A673 (cell line): ENCODE measurements at regions not wholly inside any gene's neighbourhood (a gene's known extent, or its start where the extent isn't known, plus 50 kb on each side); places are given as distances from the start of the nearest gene placed in this dataset.

ENCODE experiments used
- BruUV-seq: library from RNA; stranded (reverse); fragments of 400-500 nt; replicated peaks from 2 replicates; lab custom pipeline; 2021; lab: Mats Ljungman, UMichigan
- CTCF ChIA-PET: fragments of 300-600 bp; sonication (Branson Sonifier 250); formaldehyde crosslinking; loops from one replicate; lab custom pipeline; 2022; ENCODE audit warnings: antibody characterized with exemption; lab: Charles Lee
- POLR2A ChIA-PET: fragments of 300-600 bp; sonication (Branson Sonifier 250); formaldehyde crosslinking; loops from one replicate; lab custom pipeline; 2022; ENCODE audit warnings: antibody characterized with exemption; ENCODE audit not compliant: low non-redundant PET; lab: Charles Lee
- DNase-seq: peaks from one replicate; pipeline ENCODE4 v3.0.0-alpha.2; 2015; ENCODE audit warnings: low spot score
- H3K27ac ChIP-seq: fragments of 200-600 bp; sonication (generic); 2 replicates; pipeline ENCODE4 v1.5.1; 2016; ENCODE audit warnings: mixed run types, low read depth, mild to moderate bottlenecking, mixed read lengths, antibody characterized with exemption, low read length; ENCODE audit not compliant: poor library complexity, severe bottlenecking
- H3K27me3 ChIP-seq: fragments of 200-600 bp; sonication (generic); replicated peaks from 2 replicates; pipeline ENCODE4 v1.6.1; 2017; ENCODE audit warnings: mixed run types, low read depth, mild to moderate bottlenecking, mixed read lengths, antibody characterized with exemption, low read length; ENCODE audit not compliant: insufficient read depth, poor library complexity
- H3K36me3 ChIP-seq: fragments of 200-600 bp; sonication (generic); 2 replicates; pipeline ENCODE4 v1.6.1; 2016; ENCODE audit warnings: mixed run types, mild to moderate bottlenecking, mixed read lengths, antibody characterized with exemption, low read length; ENCODE audit not compliant: insufficient read depth, poor library complexity, severe bottlenecking
- H3K4me1 ChIP-seq: fragments of 200-600 bp; sonication (generic); 2 replicates; pipeline ENCODE4 v1.6.1; 2017; ENCODE audit warnings: mixed run types, mild to moderate bottlenecking, mixed read lengths, antibody characterized with exemption, low read length; ENCODE audit not compliant: insufficient read depth, poor library complexity, severe bottlenecking
- H3K4me3 ChIP-seq: fragments of 200-600 bp; sonication (generic); 2 replicates; pipeline ENCODE4 v1.5.1; 2016; ENCODE audit warnings: low read depth, mixed run types, mild to moderate bottlenecking, mixed read lengths, low read length; ENCODE audit not compliant: poor library complexity, severe bottlenecking
- H3K9me3 ChIP-seq: fragments of 200-600 bp; sonication (generic); 2 replicates; pipeline ENCODE4 v1.6.1; 2016; ENCODE audit warnings: mixed run types, low read depth, mild to moderate bottlenecking, mixed read lengths, antibody characterized with exemption, low read length; ENCODE audit not compliant: poor library complexity, severe bottlenecking
- CTCF ChIP-seq: fragments of 300-800, 200-600 bp; sonication (generic); conservative IDR thresholded peaks from 2 replicates; pipeline ENCODE4 v1.5.1; 2017; ENCODE audit warnings: low read depth, mild to moderate bottlenecking, antibody characterized with exemption, low read length, moderate library complexity, mixed read lengths
- EZH2 ChIP-seq: fragments of 200-600 bp; sonication (generic); IDR thresholded peaks from 2 replicates; pipeline ENCODE4 v1.6.1; 2017; ENCODE audit warnings: borderline replicate concordance, low read depth, mild to moderate bottlenecking, mixed read lengths, antibody characterized with exemption, low read length; ENCODE audit not compliant: poor library complexity, severe bottlenecking
- intact Hi-C: fragments of 100-400 bp; cut with micrococcal nuclease; formaldehyde crosslinking; loops from one replicate; pipeline ENCODE4 v1.10.0; 2022; ENCODE audit not compliant: unreplicated experiment

DNA sequence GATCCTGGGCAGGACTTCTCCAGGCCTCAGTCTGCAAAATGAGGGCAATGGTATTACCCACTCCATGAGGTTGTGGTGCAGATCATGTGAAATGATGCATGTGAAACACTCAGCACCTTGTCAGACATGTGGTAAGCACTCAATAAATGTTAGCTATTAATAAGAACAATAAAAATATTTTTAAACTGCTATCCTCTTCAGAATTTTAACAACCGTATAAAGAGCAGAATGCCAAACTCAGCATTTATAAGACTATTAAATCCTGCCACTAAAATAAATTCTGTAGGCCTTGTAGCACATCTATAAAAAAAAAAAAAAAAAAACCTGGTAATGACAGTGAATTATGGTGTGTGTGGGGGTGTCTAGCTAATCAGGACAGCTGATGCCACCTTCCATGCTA lies 213.9 kb upstream of the UMPS start:
- no peaks in the 10 kb centered on the region for H3K27me3 ChIP-seq
- H3K36me3 ChIP-seq, result no peaks in the 10 kb centered on the region
- POLR2A ChIA-PET, result no interaction called here
- no TSS peak for BruUV-seq
- TF ChIP-seq EZH2 (no peak), CTCF (no peak)
- intact Hi-C loops, result no loop called here
- H3K4me3 ChIP-seq, result no peak overlapping the region
- DNase-seq, result no peak
- H3K4me1 ChIP-seq, result no peaks in the 10 kb centered on the region
- H3K27ac ChIP-seq, result no peak overlapping the region
- no peaks in the 10 kb centered on the region for H3K9me3 ChIP-seq
- CTCF ChIA-PET, result no interaction called here

- Histone ChIP-seq H3K9me3 (no peaks in the 10 kb centered on the region), H3K36me3 (no peaks in the 10 kb centered on the region), H3K4me3 (no peak overlapping the region), H3K4me1 (no peaks in the 10 kb centered on the region), H3K27ac (no peak overlapping the region), H3K27me3 (no peaks in the 10 kb centered on the region)
- TF ChIP-seq CTCF (no peak), EZH2 (no peak)
- BruUV-seq, result no TSS peak
- DNase-seq, result no peak
- ChIA-PET CTCF (no interaction called here), POLR2A (no interaction called here)
- intact Hi-C loops, result no loop called here
These were observed 212.9 kb upstream of the UMPS start for GRCh38 chr3:124517306-124517705.

GRCh38 chr3:124518350-124518749 lies 211.9 kb upstream of the UMPS start:
- TF ChIP-seq EZH2 (no peak), CTCF (no peak)
- H3K4me1 ChIP-seq, result no peaks in the 10 kb centered on the region
- no peak overlapping the region for H3K27ac ChIP-seq
- DNase-seq, result no peak
- H3K4me3 ChIP-seq, result no peak overlapping the region
- H3K36me3 ChIP-seq, result no peaks in the 10 kb centered on the region
- intact Hi-C loops, result no loop called here
- CTCF ChIA-PET, result no interaction called here
- no TSS peak for BruUV-seq
- no peaks in the 10 kb centered on the region for H3K9me3 ChIP-seq
- POLR2A ChIA-PET, result no interaction called here
- H3K27me3 ChIP-seq, result no peaks in the 10 kb centered on the region
